ENCODE measurements at regions not wholly inside any gene's neighbourhood (a gene's known extent, or its start where the extent isn't known, plus 50 kb on each side); places are given as distances from the start of the nearest gene placed in this dataset.
"Not testable (repeated sequence)": the region's sequence is repeated elsewhere in the genome, so short reads cannot be mapped to it uniquely, and the experiment has no call there.

DNA sequence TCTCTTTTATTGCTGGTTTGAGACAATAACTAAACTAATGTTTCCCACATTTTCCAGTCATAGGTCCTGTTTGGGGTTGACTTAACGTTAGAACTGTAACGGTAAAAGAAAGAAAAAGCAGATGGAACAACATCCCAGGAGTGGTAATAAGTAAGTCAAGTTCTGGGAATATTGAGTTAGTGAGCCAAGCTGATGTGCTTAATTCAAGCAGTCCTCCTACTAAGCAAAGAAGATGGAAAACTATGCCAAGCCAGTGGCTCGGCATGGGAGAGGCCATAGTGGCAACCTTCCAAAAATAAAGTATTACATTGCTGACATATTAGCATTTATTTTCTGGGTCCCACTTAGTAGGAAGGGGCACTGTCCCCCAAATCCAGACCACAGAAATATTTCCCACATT, 161.7 kb upstream of the CDH5 start:
- no peak for DNase-seq

DNA sequence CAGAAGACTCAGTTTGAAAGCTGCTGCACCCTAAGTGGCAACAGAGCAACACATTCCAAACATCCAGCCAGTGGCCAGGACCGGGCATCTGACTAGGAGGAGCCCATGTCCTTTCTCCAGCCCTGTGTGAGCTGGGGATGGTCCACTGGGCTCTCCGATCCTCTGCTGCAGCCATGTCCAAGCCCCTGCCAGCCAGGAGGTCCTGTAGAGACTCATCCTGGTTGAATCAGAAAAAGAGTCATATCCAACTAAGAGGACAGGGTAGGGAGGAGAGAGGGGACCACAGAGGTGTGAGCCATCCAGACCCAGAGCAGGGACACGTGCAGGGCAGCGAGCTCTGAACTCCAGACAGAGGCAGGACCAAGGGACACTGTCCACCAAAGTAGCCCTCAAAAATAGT, 163.0 kb upstream of the CDH5 start:
- no peak for DNase-seq

DNA sequence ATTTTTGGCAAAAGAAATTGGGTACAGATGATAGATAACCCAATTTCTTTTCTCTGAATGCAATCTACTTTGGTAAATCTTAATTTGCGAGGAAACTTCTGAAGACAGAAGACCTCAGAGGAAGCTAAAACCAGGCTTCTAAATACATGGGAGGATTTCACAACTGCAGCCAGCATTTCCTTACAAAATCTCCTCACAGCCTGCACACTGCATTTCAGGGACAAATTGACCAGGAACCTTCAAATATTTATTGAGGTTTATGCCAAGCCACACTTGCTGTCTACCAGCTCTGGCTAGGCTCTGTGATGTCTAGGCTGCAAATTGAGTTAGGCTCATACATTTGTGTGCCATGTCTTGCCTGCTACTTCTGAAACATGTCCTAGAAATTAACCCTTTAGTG, 167.3 kb upstream of the CDH5 start:
- no peak for DNase-seq

DNA sequence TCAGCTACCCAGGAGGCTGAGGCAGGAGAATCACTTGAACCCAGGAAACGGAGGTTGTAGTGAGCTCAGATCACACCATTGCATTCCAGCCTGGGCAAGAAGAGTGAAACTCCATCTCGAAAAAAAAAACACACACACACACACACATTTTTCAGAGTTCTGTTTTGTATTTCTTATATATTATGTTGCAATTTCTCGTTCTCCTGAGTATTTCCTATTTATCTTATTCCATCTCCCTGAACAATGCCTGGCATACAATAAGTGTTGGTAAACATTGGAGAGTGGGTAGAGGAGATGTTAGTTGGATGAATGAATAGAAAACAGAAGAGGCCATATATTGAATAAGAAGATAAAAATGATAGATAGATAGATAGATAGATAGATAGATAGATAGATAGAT, 167.8 kb upstream of the CDH5 start:
- no peak for DNase-seq

DNA sequence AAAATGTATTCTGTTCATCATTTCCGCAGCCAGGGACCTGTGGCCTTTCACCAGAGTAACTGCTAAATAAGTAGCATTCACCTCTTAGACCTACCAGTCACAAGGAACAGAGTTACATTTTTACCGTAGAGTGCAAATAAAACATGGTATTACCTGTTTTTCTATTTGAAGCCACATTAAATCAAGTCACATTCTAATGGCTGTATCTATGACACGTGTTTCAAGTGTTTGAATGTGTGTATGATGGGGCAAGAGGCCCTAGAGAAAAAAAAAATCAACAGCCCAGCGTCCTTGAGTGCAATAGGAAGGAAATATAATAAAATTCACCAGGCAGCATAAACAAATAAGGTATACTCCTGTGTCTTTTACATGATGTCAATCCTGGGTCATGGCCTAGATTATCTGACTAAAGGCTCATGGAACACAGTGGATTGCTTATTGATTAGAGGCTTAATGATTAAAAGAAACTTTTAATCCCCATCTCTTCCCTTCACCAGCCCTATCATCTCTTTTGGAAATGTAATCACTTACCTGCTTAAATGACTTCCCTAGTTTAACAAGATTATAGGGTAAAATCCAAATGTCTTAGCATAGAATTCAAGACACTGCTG, 168.7 kb upstream of the CDH5 start:
- DNase-seq = no peak

DNA sequence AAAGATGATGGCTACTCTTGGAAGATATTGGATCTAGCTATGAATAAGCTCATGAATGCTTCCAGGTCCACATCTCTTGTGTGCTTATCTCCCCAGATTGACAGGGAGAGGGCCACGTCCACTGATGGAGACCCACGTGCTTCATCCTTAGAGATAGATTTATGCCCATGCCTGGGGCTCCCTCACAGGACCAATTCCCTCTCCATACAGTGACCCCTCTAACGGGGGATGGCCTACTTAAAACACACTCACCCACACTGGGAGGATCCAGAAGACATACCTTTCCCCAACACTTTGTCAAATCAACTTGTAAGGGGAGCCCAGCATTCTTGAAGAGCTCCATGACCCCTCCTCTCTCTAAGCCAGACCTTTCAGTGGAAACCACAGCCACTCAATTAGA, 169.7 kb upstream of the CDH5 start:
- DNase-seq = no peak

DNA sequence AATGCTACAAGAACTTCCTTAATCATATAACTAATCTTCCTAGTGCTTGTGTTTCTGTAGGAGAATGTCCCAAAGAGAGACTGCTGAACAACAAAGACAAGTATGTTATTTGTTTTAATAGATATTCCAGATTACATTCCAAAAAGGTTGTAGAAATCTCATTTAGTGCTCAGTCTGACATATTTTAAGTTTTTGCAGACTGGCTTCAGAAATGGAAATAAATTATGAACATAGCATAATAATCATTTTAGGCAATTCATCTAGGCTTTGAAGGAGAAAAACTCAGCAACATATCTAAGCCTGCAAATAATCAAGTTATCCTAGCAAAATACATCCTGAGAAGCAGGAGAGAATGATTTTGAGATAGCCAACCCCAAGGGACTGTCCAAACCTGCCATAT, 171.6 kb upstream of the CDH5 start:
- no peak for DNase-seq

DNA sequence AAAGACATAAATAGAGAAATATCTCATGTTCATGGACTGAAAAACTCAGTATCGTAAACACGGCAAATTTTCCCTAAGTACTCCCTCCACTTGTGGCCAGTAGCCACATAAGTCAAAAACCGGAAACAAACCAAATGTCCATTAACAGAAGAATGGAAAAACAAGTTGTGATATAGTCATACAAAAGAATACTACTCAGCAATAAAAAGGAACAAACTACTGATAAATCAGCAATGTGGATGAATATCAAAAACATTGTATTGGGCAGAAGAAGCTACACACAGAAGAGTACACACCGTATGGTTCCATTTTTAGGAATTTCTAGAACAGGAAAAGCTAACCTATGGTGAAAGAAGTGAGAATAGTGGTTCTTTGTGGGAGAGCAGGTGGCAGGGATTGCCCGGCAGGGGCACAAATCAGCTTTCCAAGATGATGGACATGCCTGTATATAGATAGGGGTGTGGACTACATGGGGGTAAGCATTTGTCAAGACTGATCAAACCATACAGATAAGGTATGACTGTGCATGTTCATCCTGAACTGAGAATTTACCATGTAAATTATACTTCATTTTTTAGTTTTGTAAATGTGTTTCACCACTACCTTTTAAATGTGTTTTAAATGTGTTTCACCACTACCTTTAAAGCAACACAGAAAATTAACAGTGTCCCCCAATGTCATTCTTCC, 172.8 kb upstream of the CDH5 start:
- no peak for DNase-seq

DNA sequence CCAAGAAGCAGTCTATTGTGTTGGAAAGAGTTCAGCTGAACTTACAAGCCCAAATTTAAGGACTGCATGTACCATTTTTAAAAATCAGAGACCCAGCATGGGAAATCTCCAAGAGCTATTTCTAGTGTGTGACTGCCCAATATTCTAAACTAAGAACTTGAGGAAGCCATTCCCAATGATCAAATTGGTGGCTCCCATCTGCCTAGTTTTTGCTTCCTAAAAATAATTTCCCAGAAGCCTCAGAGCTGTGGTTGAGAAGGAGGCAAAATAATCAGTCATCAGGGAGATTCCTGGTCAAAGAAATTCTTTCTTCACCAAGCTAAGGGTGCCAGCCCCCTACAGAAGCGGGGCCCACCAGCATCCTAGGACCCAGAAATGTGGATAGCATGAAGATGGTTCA, 176.1 kb upstream of the CDH5 start:
- no peak for DNase-seq

DNA sequence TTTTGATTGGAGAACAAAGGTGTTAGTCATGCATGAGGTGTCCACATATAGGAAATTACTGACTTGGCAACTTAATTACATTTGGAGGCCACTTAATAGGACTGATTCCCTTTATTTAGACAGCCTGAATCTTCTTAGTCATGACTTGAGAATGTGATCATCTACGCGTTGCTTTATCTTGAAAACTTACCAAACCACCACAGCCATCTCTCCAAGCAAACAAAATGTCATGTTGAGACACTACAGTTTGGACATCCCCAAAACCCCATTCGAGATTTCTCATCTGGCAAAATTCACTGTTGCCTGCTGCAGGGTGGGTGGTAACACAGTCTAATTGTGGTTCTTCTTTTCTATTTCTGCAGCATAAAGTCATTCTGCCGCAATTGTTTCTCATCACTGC, 176.5 kb upstream of the CDH5 start:
- no peak for DNase-seq

DNA sequence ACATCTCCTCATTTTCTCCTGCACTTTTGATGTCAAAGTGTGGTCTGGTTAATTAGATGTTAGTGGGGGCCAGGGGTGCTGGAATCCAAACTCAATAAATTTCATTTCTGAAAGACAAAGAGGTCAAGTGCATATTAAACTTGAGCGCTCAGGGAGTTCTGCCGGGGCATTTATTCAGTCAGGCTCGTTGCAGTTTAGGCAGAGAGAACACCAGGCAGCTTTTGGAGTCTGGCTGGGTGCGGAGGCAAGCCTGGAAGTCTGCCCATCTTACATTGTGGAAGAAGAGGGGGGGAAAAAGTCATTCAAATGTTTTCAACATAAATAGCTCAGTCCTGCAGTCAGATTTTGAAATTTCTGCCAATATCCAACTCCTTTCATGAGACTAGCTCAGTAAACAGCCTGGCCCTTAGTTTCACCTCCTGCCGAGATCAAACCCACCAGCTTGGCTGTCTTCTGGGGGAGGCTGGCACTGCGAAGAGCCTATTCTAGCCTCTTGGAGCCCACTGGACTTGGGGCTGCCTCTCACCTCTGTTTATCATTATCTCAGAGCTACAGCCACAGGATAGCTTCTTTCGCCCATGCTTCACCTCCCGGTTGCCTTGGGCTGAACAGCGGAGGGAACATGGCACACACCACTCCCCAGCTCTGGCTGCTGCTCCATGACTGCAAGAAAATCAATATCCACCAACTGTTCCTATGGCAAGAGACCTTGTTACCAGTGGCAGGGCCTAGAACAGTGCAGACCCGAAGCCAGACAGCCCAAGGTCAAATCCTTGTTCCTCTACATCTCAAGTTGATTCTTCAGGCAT, 177.4 kb upstream of the CDH5 start:
- DNase-seq = peak; percentile 78

DNA sequence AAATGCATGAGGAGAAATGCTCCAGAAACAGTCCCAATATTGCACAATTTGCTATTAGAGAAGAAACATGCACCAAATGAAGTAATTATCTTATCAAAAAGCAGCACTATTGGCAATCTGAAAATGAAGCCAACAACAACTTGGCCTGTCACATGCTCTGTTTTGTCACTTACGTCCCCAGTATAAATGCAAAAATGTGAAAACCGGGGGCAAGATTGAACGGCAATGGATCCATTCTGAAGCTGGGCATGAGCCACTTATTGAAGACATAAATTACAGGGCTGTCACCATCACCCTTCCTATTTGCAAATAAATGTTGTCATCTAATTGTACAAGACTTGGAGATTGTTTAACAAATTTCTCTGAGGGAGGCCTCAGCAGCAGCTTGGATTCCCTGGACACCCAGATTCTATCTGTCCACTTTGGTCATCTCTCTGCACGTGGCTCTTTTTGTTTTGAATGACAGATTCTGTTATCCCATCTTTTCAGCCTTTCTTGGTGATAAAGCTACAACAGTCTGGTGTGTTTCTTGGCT, 180.2 kb upstream of the CDH5 start:
- no peak for DNase-seq

DNA sequence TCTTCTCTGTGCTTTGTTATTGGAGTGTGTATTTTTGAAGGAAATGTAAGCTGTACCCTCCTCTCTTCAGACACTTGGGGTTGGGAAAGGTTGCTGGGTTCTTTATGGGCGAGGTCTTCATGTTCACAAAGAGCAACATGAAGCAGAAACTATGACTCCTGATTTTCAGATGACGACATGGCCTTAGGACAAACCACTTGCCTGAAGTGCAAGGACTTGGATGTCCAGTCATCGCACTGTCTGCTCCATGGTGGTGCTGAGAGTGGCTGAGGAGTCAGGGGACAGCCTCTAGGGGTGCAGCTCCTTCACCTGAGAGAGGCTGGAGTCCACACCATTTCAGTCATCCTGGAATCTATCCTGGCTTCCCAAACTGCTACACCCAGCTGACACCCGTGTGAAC, 183.9 kb upstream of the CDH5 start:
- no peak for DNase-seq

DNA sequence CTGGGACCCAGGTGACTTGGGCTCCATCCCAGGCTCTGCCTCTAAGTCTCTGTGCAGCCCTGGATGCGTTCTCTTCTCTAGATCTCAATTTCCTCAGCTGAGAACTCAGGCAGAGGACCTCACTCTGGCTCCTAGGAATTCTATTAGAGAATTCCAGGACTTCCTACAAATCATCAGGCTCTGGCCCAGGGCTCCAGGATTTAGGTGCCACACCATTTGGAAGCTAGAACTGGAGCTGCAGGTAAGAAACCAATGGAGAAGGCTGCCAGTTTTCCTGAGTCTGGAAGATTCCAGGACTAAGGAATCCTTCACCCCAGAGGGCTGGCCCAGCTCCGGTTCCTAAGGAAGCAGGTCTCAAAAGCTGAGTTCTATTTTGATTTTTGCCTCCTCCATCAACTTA, 189.8 kb upstream of the CDH5 start:
- DNase-seq = no peak

DNA sequence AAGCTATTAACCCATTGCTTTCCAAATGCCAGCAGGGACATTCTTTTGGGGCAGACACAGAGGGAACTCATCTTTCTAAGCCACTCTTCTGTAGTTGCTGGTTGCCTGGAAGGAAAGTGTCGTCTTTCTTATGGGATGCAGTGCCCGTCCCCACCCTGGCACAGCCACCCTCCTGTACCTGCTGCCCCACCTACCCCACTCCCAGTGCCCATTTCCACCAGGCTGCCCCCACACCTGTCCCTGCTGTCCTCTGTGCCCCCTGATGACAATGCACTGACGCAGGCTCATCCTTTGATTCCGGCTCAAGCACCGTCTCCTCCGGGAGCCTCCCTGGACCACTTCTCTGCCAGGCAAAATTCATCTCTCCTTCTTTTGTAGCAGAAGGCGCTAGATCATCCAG, 190.4 kb upstream of the CDH5 start:
- DNase-seq = no peak

DNA sequence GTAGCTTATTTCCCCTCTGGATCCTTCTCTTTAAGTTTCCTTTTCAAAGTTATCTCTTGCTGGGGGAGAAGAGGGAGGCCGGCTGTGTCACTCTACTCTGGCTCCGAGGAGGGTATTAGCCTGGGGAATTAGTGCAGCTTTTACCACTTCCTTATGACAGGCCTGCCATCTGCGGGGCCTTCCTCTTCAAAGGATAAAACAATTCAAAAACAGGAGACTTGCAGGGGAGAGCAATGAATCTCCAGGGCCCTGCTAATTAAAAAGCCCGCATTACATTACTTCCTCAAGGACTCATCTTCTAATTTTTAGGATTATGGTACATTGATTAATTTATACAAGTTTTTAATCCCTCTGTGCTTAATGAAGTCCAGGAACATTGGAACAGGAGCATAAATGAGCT, 190.9 kb upstream of the CDH5 start:
- no peak for DNase-seq

DNA sequence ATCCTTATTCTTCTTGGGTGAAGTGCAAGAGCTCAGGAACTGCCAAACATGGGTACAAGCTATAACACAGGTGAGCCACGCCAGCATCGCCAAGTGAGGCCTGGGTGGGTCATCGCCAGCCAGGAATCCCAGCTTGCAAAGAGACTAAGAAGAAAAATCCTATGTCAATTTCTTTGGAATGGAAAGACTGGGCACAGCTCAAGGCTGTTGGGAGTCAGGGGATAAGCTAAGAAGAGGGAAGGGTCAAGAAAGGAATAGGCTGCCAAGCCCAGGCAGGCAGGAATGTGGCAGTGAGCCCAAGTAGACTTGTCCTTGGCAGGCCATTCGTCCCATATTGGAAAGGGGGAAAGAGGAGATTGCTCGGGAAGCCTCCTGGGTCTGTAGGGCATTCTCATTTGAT, 191.4 kb upstream of the CDH5 start:
- no peak for DNase-seq

DNA sequence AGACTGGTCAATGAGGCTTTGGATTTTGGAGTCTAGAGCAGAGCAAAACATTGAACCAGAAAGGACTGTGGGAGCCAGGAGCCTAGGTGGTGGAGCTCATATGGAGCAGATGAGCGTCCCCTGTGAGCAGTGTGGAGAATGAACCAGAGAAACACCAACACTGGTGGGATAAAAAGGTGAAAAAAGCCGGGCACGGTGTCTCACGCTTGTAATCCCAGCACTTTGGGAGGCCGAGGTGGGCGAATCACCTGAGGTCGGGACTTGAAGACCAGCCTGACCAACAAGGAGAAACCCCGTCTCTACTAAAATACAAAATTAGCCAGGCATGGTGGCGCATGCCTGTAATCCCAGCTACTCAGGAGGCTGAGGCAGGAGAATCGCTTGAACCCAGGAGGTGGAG, 192.7 kb upstream of the CDH5 start:
- not testable (repeated sequence) for DNase-seq

DNA sequence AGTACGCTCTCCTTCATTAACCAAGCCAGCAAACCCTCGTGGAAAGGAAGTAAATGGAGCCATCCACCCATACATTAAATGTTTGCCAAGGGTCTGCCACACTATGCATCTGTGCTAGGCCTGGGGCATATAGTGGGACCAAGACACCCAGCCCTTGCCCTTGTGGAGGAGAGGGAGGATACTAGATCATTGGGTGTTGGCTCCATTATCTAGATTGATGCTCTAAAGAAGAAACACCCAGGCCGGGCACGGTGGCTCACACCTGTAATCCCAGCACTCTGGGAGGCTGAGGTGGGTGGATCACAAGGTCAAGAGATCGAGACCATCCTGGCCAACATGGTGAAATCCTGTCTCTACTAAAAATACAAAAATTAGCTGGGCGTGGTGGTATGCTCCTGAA, 193.3 kb upstream of the CDH5 start:
- DNase-seq = not testable (repeated sequence)

DNA sequence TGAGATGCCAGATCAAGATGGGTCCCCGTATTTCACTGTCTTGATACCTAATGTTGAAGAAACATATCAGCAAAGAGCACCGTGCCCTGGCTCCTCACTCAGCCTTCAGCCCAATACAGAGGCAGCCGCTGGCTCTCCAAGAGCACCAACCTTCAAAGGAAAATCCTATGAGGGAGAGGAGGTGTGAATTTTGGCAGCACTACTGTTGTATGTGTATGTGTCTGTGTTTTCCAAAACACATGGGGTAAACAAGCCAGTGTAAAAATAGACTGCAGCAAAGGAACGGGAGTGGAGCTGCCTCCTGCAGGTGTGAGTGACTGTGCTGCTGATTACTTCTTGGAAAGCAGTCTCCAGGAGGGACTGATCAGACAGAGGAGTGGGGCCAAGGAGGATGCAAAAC, 194.0 kb upstream of the CDH5 start:
- DNase-seq = no peak

DNA sequence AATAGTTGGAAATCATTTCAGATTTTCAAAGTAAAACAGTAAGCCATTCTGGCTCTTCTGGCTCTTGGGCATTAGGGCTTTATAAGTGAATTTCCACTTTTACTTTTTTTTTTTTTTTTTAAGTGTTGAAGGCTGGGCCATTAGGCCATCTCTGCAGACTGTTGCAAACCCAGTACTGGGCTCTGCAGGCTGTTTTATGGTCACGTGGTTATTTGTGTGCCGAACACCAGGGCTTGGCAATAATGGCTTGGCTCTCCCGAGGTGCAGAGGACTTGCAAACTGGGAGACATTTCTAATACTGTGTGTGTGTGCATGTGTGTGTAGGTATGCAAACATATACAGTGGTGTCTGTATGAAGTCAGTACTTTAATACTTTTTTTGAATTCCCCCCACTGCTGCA, 194.9 kb upstream of the CDH5 start:
- DNase-seq = no peak

DNA sequence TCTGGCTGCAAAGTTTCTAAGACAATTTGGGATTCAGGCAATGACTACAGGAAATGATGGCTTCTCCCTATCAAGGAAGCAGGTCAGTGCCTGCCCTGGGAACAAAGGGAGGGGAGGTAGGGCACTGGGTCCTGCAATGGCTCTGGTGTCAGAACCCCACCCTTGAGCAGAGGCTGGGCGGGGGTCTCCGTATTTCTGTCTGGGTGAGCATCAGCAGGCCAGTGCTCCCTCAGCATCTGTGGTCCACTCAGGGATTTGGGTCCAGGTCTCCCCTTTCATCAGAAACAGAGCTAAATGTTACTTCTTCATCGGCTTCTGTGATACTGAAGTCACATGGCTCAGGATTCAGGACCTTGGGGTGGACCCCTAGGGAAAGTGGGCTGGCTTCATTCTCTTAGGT, 195.5 kb upstream of the CDH5 start:
- no peak for DNase-seq

DNA sequence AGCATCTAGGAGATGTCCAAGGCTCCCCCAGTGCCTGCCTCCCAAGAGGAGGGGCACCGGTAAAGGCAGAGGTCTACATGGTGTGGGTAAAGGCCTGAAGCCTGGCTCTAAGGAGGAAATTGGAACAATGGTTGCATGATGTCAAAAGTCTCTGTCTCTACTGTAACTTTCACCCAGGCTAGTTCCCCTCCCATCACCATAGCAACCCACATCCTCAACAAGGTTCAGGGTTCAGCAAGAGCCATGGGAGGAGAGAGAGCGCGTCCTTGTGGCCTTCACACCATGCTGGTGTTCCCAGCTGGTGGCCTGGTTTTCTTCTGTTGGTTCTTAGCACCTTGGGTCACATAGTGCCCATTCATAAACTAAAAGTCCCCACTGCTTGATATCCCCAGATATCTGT, 196.7 kb upstream of the CDH5 start:
- no peak for DNase-seq

DNA sequence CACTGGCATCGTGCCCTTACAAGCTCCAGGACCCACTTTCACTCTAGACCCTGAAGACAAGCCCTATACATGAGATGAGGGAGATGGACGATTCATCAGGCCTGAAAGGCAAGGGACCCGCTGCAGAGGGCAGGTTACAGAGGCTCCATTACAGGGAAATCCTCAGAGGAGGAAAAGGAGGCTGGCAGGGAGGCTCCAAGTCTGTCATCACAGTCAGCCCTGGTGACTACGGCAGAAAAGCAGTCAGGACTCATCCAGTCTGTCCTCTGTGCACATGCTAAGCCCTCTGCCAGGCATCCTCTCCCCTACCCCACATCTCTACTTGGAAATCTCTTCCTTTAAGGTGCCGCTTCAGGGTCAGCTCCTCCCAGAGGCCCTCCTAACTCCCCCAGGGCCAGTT, 197.7 kb upstream of the CDH5 start:
- no peak for DNase-seq
